PC-9 (cell line): ENCODE measurements at regions not wholly inside any gene's neighbourhood (a gene's known extent, or its start where the extent isn't known, plus 50 kb on each side); places are given as distances from the start of the nearest gene placed in this dataset.
"Not testable (repeated sequence)": the region's sequence is repeated elsewhere in the genome, so short reads cannot be mapped to it uniquely, and the experiment has no call there.

ENCODE experiments used
- BruUV-seq: library from RNA; stranded (reverse); fragments of 400-500 nt; replicated peaks from 2 replicates; lab custom pipeline; 2021; lab: Mats Ljungman, UMichigan
- CTCF ChIA-PET: fragments of 300-600 bp; sonication (Branson Sonifier 250); formaldehyde crosslinking; loops from one replicate; lab custom pipeline; 2022; ENCODE audit warnings: antibody characterized with exemption; lab: Charles Lee
- POLR2A ChIA-PET: fragments of 300-600 bp; sonication (Branson Sonifier 250); formaldehyde crosslinking; loops from one replicate; lab custom pipeline; 2022; ENCODE audit warnings: antibody characterized with exemption; ENCODE audit not compliant: unreplicated experiment; lab: Charles Lee
- DNase-seq, 2 experiments: peaks; one replicate each; pipeline versions ENCODE4 v3.0.0 to v3.0.0-alpha.2; 2015 to 2022; ENCODE audit warnings: mixed read lengths in 1 of 2
- H2AFZ ChIP-seq: fragments of 200-600 bp; sonication (generic); 2 replicates; pipeline ENCODE4 v1.8.1; 2017; ENCODE audit warnings: antibody characterized with exemption
- H3F3A ChIP-seq: fragments of 200-600 bp; sonication (generic); 2 replicates; pipeline ENCODE4 v1.8.1; 2017; ENCODE audit warnings: antibody characterized with exemption, mild to moderate bottlenecking, low read depth; ENCODE audit not compliant: insufficient read depth
- H3K27ac ChIP-seq: fragments of 200-600 bp; sonication (generic); 2 replicates; pipeline ENCODE4 v1.6.1; 2016; ENCODE audit warnings: mixed run types
- H3K27me3 ChIP-seq: fragments of 200-600 bp; sonication (generic); 2 replicates; pipeline ENCODE4 v1.6.1; 2016; ENCODE audit warnings: low read depth, mixed run types; ENCODE audit not compliant: insufficient read depth
- H3K36me3 ChIP-seq: fragments of 200-600 bp; sonication (generic); 2 replicates; pipeline ENCODE4 v1.6.1; 2016; ENCODE audit warnings: low read depth, mixed run types
- H3K4me1 ChIP-seq: fragments of 200-600 bp; sonication (generic); replicated peaks from 2 replicates; pipeline ENCODE4 v1.6.1; 2016; ENCODE audit warnings: mixed run types; ENCODE audit not compliant: insufficient read depth
- H3K4me2 ChIP-seq: fragments of 200-600 bp; sonication (generic); 2 replicates; pipeline ENCODE4 v1.6.1; 2017; ENCODE audit warnings: mixed run types
- H3K4me3 ChIP-seq: fragments of 200-600 bp; sonication (generic); 2 replicates; pipeline ENCODE4 v1.6.1; 2016; ENCODE audit warnings: mixed run types
- H3K79me2 ChIP-seq: fragments of 200-600 bp; sonication (generic); 2 replicates; pipeline ENCODE4 v1.6.1; 2017; ENCODE audit warnings: low read depth, mixed run types
- H3K9me2 ChIP-seq: fragments of 200-600 bp; sonication (generic); 2 replicates; pipeline ENCODE4 v1.8.1; 2017; ENCODE audit warnings: mild to moderate bottlenecking; ENCODE audit not compliant: insufficient read depth
- H3K9me3 ChIP-seq: fragments of 200-600 bp; sonication (generic); 2 replicates; pipeline ENCODE4 v1.8.1; 2016; ENCODE audit warnings: low read depth; ENCODE audit not compliant: insufficient read depth
- H4K20me1 ChIP-seq: fragments of 200-600 bp; sonication (generic); 2 replicates; pipeline ENCODE4 v1.8.1; 2017; ENCODE audit not compliant: insufficient read depth
- EZH2 ChIP-seq: fragments of 200-600 bp; sonication (generic); IDR thresholded peaks from 2 replicates; pipeline ENCODE4 v1.8.0; 2017; ENCODE audit warnings: antibody characterized with exemption, low read depth
- intact Hi-C: fragments of 100-400 bp; cut with micrococcal nuclease; formaldehyde crosslinking; loops from one replicate; pipeline ENCODE4 v1.10.0; 2022; ENCODE audit not compliant: unreplicated experiment
- TF ChIP-seq, protein P1 (sequence below): fragments of 200-600 bp; sonication (generic); conservative IDR thresholded peaks from 2 replicates; pipeline ENCODE4 v1.6.1; 2017; ENCODE audit warnings: mixed run types, antibody characterized with exemption, mild to moderate bottlenecking, moderate library complexity

GRCh38 chr18:39313992-39314391 is 1748.4 kb upstream of the CELF4 start:
- ChIA-PET POLR2A (no interaction called here), CTCF (no interaction called here)
- H3F3A ChIP-seq, result no peaks in the 10 kb centered on the region
- H3K36me3 ChIP-seq, result no peaks in the 10 kb centered on the region
- no peaks in the 10 kb centered on the region for H4K20me1 ChIP-seq
- no peak overlapping the region for H2AFZ ChIP-seq
- no peak overlapping the region for H3K4me2 ChIP-seq
- no peaks in the 10 kb centered on the region for H3K27me3 ChIP-seq
- H3K79me2 ChIP-seq, result no peaks in the 10 kb centered on the region
- no peaks in the 10 kb centered on the region for H3K9me3 ChIP-seq
- BruUV-seq, result no TSS peak
- no peak for TF ChIP-seq EZH2
- TF ChIP-seq, protein P1, sequence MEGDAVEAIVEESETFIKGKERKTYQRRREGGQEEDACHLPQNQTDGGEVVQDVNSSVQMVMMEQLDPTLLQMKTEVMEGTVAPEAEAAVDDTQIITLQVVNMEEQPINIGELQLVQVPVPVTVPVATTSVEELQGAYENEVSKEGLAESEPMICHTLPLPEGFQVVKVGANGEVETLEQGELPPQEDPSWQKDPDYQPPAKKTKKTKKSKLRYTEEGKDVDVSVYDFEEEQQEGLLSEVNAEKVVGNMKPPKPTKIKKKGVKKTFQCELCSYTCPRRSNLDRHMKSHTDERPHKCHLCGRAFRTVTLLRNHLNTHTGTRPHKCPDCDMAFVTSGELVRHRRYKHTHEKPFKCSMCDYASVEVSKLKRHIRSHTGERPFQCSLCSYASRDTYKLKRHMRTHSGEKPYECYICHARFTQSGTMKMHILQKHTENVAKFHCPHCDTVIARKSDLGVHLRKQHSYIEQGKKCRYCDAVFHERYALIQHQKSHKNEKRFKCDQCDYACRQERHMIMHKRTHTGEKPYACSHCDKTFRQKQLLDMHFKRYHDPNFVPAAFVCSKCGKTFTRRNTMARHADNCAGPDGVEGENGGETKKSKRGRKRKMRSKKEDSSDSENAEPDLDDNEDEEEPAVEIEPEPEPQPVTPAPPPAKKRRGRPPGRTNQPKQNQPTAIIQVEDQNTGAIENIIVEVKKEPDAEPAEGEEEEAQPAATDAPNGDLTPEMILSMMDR, result no peak
- no peak for DNase-seq
- H3K4me1 ChIP-seq, result no peaks in the 10 kb centered on the region
- intact Hi-C loops, result no loop called here
- no peaks in the 10 kb centered on the region for H3K9me2 ChIP-seq
- no peak overlapping the region for H3K4me3 ChIP-seq
- H3K27ac ChIP-seq, result no peak overlapping the region

DNA sequence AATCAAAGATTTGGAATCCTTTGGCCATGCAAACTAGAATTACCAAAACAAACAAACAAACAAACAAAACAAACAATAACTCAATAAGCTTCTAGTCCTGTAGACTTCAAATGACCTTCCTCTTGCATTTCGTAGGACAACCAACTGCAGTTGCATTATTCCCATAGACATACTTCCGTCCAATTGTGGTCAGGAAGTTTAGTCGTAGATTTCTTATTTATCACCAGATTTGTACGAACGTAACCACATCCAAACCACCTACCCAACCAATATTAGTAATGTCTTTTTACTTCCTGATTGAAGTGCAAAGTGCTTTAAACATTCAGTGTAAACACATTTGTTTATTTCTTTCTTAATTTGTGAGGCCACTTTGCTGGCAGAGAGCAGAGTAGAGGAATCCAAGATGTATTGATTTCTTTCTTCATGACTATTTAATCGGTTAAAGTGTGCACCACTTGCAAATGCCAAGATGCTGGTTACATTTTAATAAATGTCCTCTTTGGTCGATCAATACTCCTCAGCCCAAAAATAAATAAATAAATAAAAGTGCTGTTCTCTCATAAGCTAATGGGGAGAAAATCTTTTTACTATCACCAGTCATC is 1745.6 kb upstream of the CELF4 start:
- Histone ChIP-seq H3K4me2 (no peak overlapping the region), H3K4me1 (no peaks in the 10 kb centered on the region), H3K9me2 (no peaks in the 10 kb centered on the region), H3K27me3 (no peaks in the 10 kb centered on the region), H3K9me3 (no peaks in the 10 kb centered on the region), H3K27ac (no peak overlapping the region), H2AFZ (no peak overlapping the region), H3K4me3 (no peak overlapping the region), H3K36me3 (no peaks in the 10 kb centered on the region), H4K20me1 (no peaks in the 10 kb centered on the region), H3K79me2 (no peaks in the 10 kb centered on the region), H3F3A (no peaks in the 10 kb centered on the region)
- BruUV-seq, result no TSS peak
- no peak for DNase-seq
- POLR2A ChIA-PET, result no interaction called here
- TF ChIP-seq, protein P1, result no peak
- no peak for TF ChIP-seq EZH2
- intact Hi-C loops, result no loop called here
- CTCF ChIA-PET, result no interaction called here

- H3K79me2 ChIP-seq, H3K27ac ChIP-seq: not testable (repeated sequence)
These were observed 1743.4 kb upstream of the CELF4 start for GRCh38 chr18:39308931-39309521.

GRCh38 chr18:39305766-39306165 is 1740.2 kb upstream of the CELF4 start:
- H3K9me2 ChIP-seq, result no peaks in the 10 kb centered on the region
- no peaks in the 10 kb centered on the region for H3K79me2 ChIP-seq
- no peak overlapping the region for H3K4me3 ChIP-seq
- no peaks in the 10 kb centered on the region for H4K20me1 ChIP-seq
- H3K9me3 ChIP-seq, result no peaks in the 10 kb centered on the region
- ChIA-PET CTCF (no interaction called here), POLR2A (no interaction called here)
- H3K27ac ChIP-seq, result no peak overlapping the region
- H3K4me1 ChIP-seq, result no peaks in the 10 kb centered on the region
- intact Hi-C loops, result no loop called here
- no peak overlapping the region for H3K4me2 ChIP-seq
- BruUV-seq, result no TSS peak
- no peak overlapping the region for H2AFZ ChIP-seq
- H3F3A ChIP-seq, result no peaks in the 10 kb centered on the region
- TF ChIP-seq, protein P1, result no peak
- TF ChIP-seq EZH2, result no peak
- DNase-seq, result no peak
- H3K36me3 ChIP-seq, result no peaks in the 10 kb centered on the region
- no peaks in the 10 kb centered on the region for H3K27me3 ChIP-seq

More at GRCh38 chr18:39308931-39309521, 1743.4 kb upstream of the CELF4 start:
- H4K20me1 ChIP-seq, H3F3A ChIP-seq, BruUV-seq, H3K4me3 ChIP-seq, H3K4me1 ChIP-seq, DNase-seq, H2AFZ ChIP-seq, H3K36me3 ChIP-seq, POLR2A ChIA-PET, H3K4me2 ChIP-seq, H3K9me2 ChIP-seq, CTCF ChIA-PET, H3K9me3 ChIP-seq, H3K27me3 ChIP-seq, intact Hi-C loops: not testable (repeated sequence)
